Vagina (tissue), 2 donors: ENCODE measurements at regions not wholly inside any gene's neighbourhood (a gene's known extent, or its start where the extent isn't known, plus 50 kb on each side); places are given as distances from the start of the nearest gene placed in this dataset.

Source experiments
- POLR2A ChIP-seq, 2 donors: fragments of 450-650 bp; IDR thresholded peaks; one replicate each; pipeline ENCODE4 v1.6.1; 2017; ENCODE audit warnings: antibody characterized with exemption in 2 of 2, mild to moderate bottlenecking in 2 of 2, moderate library complexity in 2 of 2
- POLR2AphosphoS5 ChIP-seq, 2 donors: sonication (generic); formaldehyde crosslinking; IDR thresholded peaks; one replicate each; pipeline ENCODE4 v1.9.0; 2017; ENCODE audit warnings: antibody characterized with exemption in 2 of 2, mild to moderate bottlenecking in 2 of 2, low read depth in 1 of 2; ENCODE audit not compliant: insufficient read depth in 1 of 2
- TF ChIP-seq, protein P1 (sequence below), 3 experiments: fragments of 450-650 bp in 2 of 3; fragments of 200-600 bp in 1 of 3; sonication (generic) in 1 of 3; IDR thresholded peaks; one replicate each; pipeline ENCODE4 v1.5.1; 2017 to 2019; ENCODE audit warnings: antibody characterized with exemption in 3 of 3, mild to moderate bottlenecking in 2 of 3, moderate library complexity in 2 of 3

DNA sequence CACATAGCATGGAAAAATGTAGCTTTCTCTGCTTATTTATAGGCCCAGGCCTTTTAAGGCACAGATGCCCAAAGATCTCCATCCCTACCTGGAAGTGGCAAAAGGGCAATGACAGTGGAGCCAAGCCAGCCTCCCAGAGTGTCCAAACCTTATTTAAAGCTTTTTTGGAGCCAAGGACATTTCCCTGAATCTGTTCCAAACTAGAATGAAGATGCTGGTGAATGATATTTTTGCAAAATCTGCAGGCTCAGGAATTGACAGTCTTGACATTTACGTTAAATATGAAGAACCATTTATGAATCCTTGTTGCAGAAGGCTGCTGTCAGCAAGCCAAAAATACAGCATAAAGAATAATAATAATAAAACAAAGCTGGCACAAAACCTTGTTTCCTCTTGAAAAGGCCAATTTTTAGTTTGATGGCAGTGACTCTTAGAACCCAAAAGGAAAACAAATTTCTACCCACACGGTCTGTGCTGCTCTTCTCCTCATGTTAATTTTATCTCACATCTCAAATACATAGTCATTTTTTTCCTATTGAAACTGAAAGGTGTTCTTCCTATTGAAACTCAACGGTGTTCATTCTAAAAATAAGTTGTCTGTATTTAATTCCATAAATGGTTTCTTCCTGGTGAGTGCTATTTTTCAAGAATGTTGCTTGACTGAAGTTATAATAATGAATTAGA, 206.3 kb upstream of the TBL1X start:
- TF ChIP-seq, protein P1, sequence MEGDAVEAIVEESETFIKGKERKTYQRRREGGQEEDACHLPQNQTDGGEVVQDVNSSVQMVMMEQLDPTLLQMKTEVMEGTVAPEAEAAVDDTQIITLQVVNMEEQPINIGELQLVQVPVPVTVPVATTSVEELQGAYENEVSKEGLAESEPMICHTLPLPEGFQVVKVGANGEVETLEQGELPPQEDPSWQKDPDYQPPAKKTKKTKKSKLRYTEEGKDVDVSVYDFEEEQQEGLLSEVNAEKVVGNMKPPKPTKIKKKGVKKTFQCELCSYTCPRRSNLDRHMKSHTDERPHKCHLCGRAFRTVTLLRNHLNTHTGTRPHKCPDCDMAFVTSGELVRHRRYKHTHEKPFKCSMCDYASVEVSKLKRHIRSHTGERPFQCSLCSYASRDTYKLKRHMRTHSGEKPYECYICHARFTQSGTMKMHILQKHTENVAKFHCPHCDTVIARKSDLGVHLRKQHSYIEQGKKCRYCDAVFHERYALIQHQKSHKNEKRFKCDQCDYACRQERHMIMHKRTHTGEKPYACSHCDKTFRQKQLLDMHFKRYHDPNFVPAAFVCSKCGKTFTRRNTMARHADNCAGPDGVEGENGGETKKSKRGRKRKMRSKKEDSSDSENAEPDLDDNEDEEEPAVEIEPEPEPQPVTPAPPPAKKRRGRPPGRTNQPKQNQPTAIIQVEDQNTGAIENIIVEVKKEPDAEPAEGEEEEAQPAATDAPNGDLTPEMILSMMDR (IDR thresholded peaks at IDR 0.05) = no peak
- TF ChIP-seq POLR2A (IDR thresholded peaks at IDR 0.05) = no peak
- TF ChIP-seq POLR2AphosphoS5 (IDR thresholded peaks at IDR 0.05; ENCODE audit: insufficient read depth in 1 of 2, low read depth in 1 of 2) = no peak
